Muscle of leg (tissue), 3 donors: ENCODE measurements at regions not wholly inside any gene's neighbourhood (a gene's known extent, or its start where the extent isn't known, plus 50 kb on each side); places are given as distances from the start of the nearest gene placed in this dataset.

ENCODE experiments used
- DNase-seq: peaks from one replicate; pipeline ENCODE4 v3.0.0; 2013
- H3K27ac ChIP-seq: one replicate; pipeline ENCODE4 v1.5.1; 2013; ENCODE audit warnings: mild to moderate bottlenecking, low read length, control low read depth
- H3K27me3 ChIP-seq: one replicate; pipeline ENCODE4 v1.6.1; 2013; ENCODE audit warnings: low read length; ENCODE audit not compliant: control insufficient read depth, insufficient read depth
- H3K36me3 ChIP-seq: one replicate; pipeline ENCODE4 v1.6.1; 2013; ENCODE audit warnings: low read length; ENCODE audit not compliant: control insufficient read depth, insufficient read depth
- H3K4me1 ChIP-seq: one replicate; pipeline ENCODE4 v1.6.1; 2013; ENCODE audit warnings: low read length; ENCODE audit not compliant: control insufficient read depth, insufficient read depth
- H3K4me3 ChIP-seq: one replicate; pipeline ENCODE4 v1.5.1; 2013; ENCODE audit warnings: low read length, control low read depth
- H3K9me3 ChIP-seq: replicated peaks from 2 replicates; pipeline ENCODE4 v1.6.1; 2013; ENCODE audit warnings: low read depth, low read length; ENCODE audit not compliant: control insufficient read depth
- WGBS: methylation state at CpG from one replicate; pipeline ENCODE4 v1.1.5; 2013; ENCODE audit warnings: missing lambda C conversion rate; ENCODE audit not compliant: insufficient coverage; 5-methylcytosine and 5-hydroxymethylcytosine counted together

DNA sequence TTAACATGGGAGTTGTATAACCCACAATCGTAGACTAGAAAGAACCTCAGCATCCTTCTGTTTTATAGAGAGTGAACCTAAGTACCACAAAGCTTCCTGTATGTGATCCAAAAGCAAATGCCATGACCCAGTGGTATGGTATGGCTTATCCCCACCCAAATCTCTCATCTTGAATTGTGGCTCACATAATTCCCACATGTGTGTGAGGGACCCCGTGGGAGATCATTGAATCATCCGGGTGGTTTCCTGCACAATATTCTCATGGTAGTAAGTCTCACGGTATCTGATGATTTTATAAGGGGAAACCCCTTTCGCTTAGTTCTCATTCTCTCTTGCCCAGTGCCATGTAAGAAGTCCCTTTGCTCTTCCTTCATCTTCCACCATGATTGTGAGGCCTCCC, 587.9 kb downstream of the LMO7 start:
- Histone ChIP-seq H3K36me3 (no peaks in the 10 kb centered on the region), H3K4me3 (no peak overlapping the region), H3K9me3 (no peaks in the 10 kb centered on the region), H3K27ac (no peak overlapping the region), H3K27me3 (no peaks in the 10 kb centered on the region), H3K4me1 (peaks cover 11% of the 10 kb centered on the region)
- DNase-seq: no peak
- 96% methylated on average over 3 of the region's 5 CpGs for WGBS

DNA sequence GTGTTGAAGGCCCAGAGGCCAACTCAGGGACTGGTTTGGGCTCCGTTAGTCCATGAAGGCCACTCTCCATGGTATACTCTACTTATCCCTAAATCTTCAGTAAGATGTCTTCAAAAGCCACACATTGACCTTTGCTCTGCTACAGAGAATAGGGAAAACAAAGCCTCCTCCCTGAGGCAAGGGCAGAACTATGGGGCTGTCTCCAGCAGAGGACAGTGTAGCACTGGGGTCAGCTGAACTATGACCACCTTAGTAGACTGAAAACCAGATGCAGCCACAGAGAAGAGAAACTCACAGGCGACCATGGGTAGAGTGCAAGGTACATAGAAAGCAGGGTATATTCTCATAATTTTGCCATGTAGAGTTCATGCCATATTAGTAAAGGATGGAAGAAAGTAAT, 587.4 kb downstream of the LMO7 start:
- 100% methylated on average over 1 of the region's 2 CpGs for WGBS
- Histone ChIP-seq H3K4me1 (peaks cover 11% of the 10 kb centered on the region), H3K36me3 (no peaks in the 10 kb centered on the region), H3K4me3 (no peak overlapping the region), H3K9me3 (no peaks in the 10 kb centered on the region), H3K27me3 (no peaks in the 10 kb centered on the region), H3K27ac (no peak overlapping the region)
- no peak for DNase-seq

DNA sequence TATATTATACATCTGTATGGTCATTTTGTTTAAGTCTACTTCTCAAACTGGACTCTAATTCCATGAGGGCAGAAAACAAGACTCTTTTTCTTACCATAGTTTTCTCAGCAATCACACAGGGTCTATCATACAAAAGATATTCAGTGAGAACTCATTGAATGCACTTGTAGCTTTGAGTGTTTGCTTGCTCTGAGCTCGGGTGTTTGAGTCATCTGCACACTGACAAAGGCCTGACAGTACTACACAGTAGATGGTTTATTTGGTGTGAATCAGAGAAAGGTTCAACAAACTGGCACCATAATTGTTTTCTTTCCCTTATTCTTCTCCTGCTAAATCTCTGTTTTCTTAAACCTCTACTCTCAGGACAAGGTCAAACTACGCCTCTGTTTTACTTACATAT, 586.4 kb downstream of the LMO7 start:
- Histone ChIP-seq H3K27ac (no peak overlapping the region), H3K4me1 (peaks cover 11% of the 10 kb centered on the region), H3K36me3 (no peaks in the 10 kb centered on the region), H3K27me3 (no peaks in the 10 kb centered on the region), H3K4me3 (no peak overlapping the region), H3K9me3 (no peaks in the 10 kb centered on the region)
- no peak for DNase-seq
- 17% methylated on average over 1 of the region's 2 CpGs for WGBS

DNA sequence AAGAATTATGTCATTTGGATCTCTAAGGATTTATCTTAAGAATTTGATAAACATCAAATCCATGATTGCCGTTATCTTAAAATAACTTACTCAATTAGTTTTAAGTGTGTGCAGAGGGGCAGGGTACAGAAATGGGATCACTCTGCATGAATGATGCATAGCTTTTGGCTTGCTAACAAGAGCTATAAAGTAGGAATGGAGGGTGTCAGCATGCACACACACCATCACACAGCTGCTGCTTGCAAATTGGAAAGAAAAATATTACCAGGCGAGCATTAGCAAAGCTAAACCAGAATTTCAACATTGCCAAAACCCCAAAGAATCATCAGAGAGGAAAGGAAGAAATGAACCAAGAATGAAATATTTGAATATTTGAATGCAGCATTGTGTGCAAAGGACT, 580.6 kb downstream of the LMO7 start:
- Histone ChIP-seq H3K4me1 (peaks cover 4% of the 10 kb centered on the region), H3K36me3 (no peaks in the 10 kb centered on the region), H3K27ac (no peak overlapping the region), H3K27me3 (no peaks in the 10 kb centered on the region), H3K9me3 (no peaks in the 10 kb centered on the region), H3K4me3 (no peak overlapping the region)
- DNase-seq: peak; percentile 84
- WGBS: no CpG with 5 or more reads among the region's 2 CpGs

DNA sequence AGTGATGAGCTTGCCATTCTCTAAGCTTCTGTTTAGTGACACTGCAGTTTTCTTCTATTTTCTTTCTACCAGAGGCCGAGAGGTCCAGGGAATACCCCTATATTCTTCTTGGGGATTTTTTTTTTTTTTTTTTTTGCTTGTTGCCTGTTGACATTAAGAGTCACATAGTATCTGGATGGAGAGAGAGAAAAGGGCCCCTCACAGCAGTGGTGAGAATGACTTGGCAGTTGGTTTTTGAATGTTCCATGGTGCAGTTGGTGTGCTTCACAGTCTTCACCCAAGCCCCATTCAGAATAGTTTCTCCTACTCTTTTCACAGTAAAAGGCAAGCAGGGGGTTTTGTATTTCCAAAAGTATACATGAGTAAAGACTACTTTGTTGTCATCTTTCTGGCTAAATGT, 577.9 kb downstream of the LMO7 start:
- H3K27ac ChIP-seq: no peak overlapping the region
- peaks cover 4% of the 10 kb centered on the region for H3K4me1 ChIP-seq
- H3K4me3 ChIP-seq: no peak overlapping the region
- DNase-seq: no peak
- WGBS: no CpG with 5 or more reads among the region's 1 CpG
- no peaks in the 10 kb centered on the region for H3K27me3 ChIP-seq
- H3K9me3 ChIP-seq: no peaks in the 10 kb centered on the region
- H3K36me3 ChIP-seq: no peaks in the 10 kb centered on the region

DNA sequence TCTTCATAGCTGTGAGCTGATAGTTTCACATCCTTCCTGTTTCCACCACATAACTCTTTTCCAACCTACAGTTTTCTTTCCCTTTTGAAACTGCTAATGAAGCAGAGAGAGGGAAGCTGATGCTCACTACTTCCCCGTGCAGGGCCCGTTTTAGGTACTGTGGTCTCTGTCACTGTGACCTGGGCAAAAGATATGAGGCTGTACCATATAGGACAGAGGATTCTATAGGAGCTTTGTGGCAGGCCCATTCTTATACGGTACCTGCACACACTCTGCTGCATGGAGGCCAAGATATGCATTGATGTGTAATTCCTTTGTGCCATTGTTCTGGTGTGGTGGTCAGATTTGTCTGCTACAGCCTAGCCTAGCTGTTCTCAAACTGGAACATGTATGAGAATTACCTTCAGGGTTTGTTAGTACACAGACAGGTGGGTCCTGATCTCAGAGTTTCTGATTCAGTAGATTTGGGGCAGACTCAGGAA, 577.3 kb downstream of the LMO7 start:
- Histone ChIP-seq H3K27ac (no peak overlapping the region), H3K4me1 (peaks cover 4% of the 10 kb centered on the region)
- 80% methylated on average over 3 of the region's 3 CpGs for WGBS

DNA sequence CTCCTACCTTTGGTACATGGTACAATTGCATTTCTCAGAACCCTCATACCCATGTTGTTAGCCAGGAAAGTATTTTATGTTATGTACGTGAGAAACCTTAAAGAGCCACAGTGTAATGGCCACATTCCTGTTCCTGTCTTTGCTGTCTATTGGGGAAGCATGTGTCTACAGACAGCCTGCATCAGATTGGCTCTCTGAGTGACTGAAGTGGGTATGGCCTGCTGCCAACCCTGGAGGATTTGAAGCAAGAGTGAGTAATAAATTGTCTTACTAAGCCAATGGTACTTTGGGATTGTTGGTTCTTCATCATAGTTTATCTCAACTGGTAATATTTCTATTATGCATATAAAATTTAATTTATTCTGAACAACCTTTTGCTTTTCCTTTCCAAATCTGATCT, 574.1 kb downstream of the LMO7 start:
- Histone ChIP-seq H3K4me1 (no peaks in the 10 kb centered on the region), H3K9me3 (no peaks in the 10 kb centered on the region), H3K4me3 (no peak overlapping the region), H3K27ac (no peak overlapping the region), H3K36me3 (no peaks in the 10 kb centered on the region), H3K27me3 (no peaks in the 10 kb centered on the region)
- DNase-seq: no peak
- WGBS: no CpG with 5 or more reads among the region's 1 CpG

More for the DNA sequence above, 577.3 kb downstream of the LMO7 start:
- no peaks in the 10 kb centered on the region for H3K9me3 ChIP-seq
- H3K27me3 ChIP-seq: no peaks in the 10 kb centered on the region
- DNase-seq: peak; percentile 30
- H3K36me3 ChIP-seq: no peaks in the 10 kb centered on the region
- H3K4me3 ChIP-seq: no peak overlapping the region

DNA sequence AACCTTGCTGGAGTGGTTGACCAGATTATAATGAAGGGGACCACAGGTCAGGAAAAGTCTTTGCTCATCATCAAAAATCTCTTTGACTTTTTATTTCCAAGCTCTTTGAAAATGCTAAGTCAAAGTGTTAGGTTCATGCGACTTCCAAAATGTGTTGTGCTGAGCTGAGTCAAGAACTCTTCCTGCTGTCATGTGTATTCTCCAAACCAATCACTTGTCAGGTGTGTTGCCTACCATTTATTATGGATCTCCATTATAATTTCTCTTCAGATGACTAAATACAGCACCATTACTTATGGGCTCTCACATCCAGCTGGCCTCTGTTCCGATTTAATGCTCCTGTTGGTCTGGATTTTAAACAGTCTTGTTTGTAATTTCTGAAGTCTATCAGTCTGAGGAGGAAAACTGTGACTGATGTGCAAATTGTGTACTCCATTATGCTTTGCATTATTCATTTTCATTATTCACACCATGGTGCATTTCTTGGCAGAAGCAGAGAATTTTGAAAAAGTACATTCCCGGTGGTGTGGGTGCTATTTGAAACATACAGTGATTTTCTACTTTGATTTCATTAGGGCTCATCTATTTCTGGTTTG, 562.5 kb downstream of the LMO7 start:
- no peaks in the 10 kb centered on the region for H3K9me3 ChIP-seq
- WGBS: 100% methylated on average over 1 of the region's 3 CpGs
- H3K4me3 ChIP-seq: no peak overlapping the region
- no peak for DNase-seq
- H3K36me3 ChIP-seq: no peaks in the 10 kb centered on the region
- H3K27ac ChIP-seq: no peak overlapping the region
- no peaks in the 10 kb centered on the region for H3K27me3 ChIP-seq
- no peaks in the 10 kb centered on the region for H3K4me1 ChIP-seq

DNA sequence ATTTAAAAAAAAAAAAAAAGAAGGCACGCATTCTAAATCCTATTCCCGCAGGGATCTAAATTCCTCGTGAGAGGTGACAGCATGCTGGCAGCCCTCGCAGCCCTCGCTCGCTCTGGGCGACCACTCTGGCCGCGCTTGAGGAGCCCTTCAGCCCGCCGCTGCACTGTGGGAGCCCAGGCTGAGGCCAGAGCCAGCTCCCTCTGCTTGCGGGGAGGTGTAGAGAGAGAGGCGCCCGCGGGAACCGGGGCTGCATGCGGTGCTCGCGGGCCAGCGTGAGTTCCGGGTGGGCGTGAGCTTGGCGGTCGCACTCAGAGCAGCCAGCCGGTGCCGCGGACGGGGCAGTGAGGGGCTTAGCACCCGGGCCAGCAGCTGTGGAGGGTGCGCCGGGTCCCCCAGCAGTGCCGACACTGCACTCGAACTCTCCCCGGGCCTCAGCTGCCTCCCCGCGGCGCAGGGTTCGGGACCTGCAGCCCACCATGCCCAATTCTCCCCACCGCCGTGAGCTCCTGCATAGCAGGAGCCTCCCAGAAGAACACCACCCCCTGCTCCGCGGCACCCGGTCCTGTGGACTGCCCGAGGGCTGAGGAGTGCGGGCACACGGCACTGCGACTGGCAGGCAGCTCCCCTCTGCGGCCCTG, 553.9 kb downstream of the LMO7 start:
- 94% methylated on average over 45 of the region's 48 CpGs for WGBS

DNA sequence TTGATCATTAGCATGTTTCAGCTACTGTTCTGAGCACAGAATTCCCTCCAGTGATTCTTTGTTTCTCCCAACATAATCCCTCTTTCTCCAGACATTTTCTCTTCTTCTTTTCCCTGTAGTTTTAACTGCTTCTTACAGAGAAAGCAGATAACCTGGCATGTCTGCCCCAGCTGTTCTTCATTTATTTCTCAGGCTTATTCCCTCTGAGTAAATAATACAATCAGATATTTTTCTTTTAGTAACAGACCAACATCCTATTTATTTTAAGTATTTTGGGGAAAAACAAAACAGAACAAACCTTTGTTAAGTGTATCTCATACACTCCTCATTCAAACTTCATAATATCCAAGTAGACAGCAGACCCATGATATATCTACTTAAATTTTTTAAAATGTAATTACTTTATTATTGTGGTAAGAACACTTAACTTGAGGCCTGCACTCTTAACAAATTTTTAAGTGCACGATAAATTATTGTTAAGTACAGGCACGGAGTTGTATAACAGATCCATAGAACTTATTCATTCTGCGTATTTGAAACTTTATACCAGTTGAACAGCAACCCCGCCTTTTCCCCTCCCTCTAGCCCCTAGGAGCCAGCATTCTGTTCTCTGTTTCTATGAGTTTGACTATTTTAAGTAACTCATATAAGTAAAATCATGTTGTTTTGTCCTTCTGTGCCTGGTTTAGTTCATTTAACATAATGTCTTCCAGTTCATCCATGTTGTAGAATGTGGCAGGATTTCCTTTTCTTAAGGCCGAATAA, 540.0 kb downstream of the LMO7 start:
- no CpG with 5 or more reads among the region's 5 CpGs for WGBS
- no peak overlapping the region for H3K4me3 ChIP-seq
- no peaks in the 10 kb centered on the region for H3K36me3 ChIP-seq
- H3K27me3 ChIP-seq: no peaks in the 10 kb centered on the region
- peak; percentile 69 for DNase-seq
- H3K27ac ChIP-seq: peak overlapping the region; percentile 39
- no peaks in the 10 kb centered on the region for H3K9me3 ChIP-seq
- no peaks in the 10 kb centered on the region for H3K4me1 ChIP-seq

More for the DNA sequence above, 553.9 kb downstream of the LMO7 start:
- DNase-seq: no peak
- H3K36me3 ChIP-seq: no peaks in the 10 kb centered on the region
- no peak overlapping the region for H3K4me3 ChIP-seq
- H3K27ac ChIP-seq: no peak overlapping the region
- H3K9me3 ChIP-seq: no peaks in the 10 kb centered on the region
- H3K4me1 ChIP-seq: no peaks in the 10 kb centered on the region
- no peaks in the 10 kb centered on the region for H3K27me3 ChIP-seq
